Cardiac fibroblast (primary cell): ENCODE measurements at regions not wholly inside any gene's neighbourhood (a gene's known extent, or its start where the extent isn't known, plus 50 kb on each side); places are given as distances from the start of the nearest gene placed in this dataset.
A peak's percentile ranks its signal among the peaks of the same experiment; 100 is the strongest.

Experiments
- DNase-seq, 2 donors: peaks; one replicate each; pipeline versions ENCODE4 v3.0.0 to v3.0.0-alpha.2; 2010; ENCODE audit warnings: low read depth in 2 of 2
- H3K4me3 ChIP-seq, 2 donors: replicated peaks in 1 of 2; 1 replicate in 1 of 2; 2 replicates in 1 of 2; pipeline ENCODE4 v1.5.1; 2011; ENCODE audit warnings: low read depth in 2 of 2, low read length in 2 of 2, mild to moderate bottlenecking in 2 of 2, moderate library complexity in 1 of 2
- CTCF ChIP-seq: IDR thresholded peaks from one replicate; pipeline ENCODE4 v1.5.1; 2011; ENCODE audit warnings: low read depth, mild to moderate bottlenecking, low read length, inconsistent platforms

- no peak for TF ChIP-seq CTCF
- H3K4me3 ChIP-seq = no peak overlapping the region
- DNase-seq = no peak
Measured at GRCh38 chr10:33416209-33416608, 81.7 kb upstream of the NRP1 start.

- TF ChIP-seq CTCF = no peak
- H3K4me3 ChIP-seq = no peak overlapping the region
- DNase-seq = no peak
Measured at GRCh38 chr10:33414841-33415240, 80.4 kb upstream of the NRP1 start.

DNA sequence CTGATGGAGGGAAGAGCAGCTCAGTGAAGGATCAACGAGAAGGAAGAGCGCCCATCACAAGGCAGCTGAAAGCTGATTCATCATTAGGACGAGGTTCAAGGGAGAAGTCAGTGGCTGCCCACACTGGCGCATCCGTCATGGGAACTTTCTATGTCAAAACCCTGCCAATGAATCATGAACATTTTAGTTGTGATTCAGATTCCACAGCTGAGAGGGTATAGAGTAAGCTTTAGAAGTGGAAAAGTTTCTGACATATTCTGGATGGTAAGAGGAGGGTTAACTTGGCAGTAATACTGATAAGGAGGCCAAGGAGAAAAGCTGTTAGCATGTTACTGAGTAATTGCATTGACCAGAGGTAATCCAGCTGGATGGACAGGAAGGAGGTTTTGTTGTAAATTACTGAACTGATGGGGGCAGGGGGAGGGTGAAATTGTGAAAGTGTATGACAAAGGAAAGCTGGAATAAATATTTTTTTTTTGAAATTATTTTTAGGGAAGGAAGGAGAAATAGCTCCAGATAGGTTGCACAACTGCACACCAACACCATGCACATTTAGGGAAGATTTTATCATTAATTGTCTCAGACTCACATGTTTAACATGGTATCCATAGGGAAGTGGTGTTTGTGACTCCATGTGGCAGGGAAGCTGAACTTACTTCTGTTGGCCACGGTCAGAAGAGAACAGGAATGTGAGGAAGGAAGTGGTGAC is 78.3 kb upstream of the NRP1 start:
- DNase-seq = peak; percentile 88 to 97
- H3K4me3 ChIP-seq = no peak overlapping the region
- no peak for TF ChIP-seq CTCF

GRCh38 chr10:33412241-33412640 is 77.8 kb upstream of the NRP1 start:
- no peak for TF ChIP-seq CTCF
- H3K4me3 ChIP-seq = no peak overlapping the region
- DNase-seq = no peak

DNA sequence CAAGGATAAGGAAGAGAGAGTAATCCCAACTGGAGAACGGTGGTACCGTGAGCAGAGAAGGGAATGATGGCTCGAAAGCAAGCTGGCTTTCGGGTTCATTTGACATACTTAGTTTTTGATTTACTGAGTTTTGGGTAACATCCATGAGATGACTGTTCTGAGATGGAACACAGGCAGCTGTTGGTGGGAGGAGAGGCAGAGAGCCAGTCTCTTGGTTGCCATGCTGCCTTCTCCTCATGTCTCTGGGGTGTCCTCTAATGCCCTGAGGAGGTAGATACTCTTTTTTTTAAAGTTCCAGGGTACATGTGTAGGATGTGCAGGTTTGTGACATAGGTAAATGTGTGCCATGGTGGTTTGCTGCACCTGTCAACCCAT is 76.4 kb upstream of the NRP1 start:
- no peak for DNase-seq
- no peak for TF ChIP-seq CTCF
- H3K4me3 ChIP-seq = no peak overlapping the region

GRCh38 chr10:33410096-33410859 is 75.8 kb upstream of the NRP1 start:
- DNase-seq = peak in 1 of 2 donors; percentile 26
- TF ChIP-seq CTCF = no peak
- H3K4me3 ChIP-seq = no peak overlapping the region
